ENCODE measurements at regions not wholly inside any gene's neighbourhood (a gene's known extent, or its start where the extent isn't known, plus 50 kb on each side); places are given as distances from the start of the nearest gene placed in this dataset.

- H3K9me3 Mint-ChIP-seq (ENCODE audit: low read depth), result no peaks in the 10 kb centered on the region
- H3K27me3 Mint-ChIP-seq (ENCODE audit: low read depth), result peaks cover 4% of the 10 kb centered on the region
- H3K36me3 Mint-ChIP-seq (ENCODE audit: low read depth), result no peaks in the 10 kb centered on the region
- TF ChIP-seq CTCF (IDR thresholded peaks at IDR 0.05), result no peak
- no peak overlapping the region for H3K4me3 Mint-ChIP-seq (ENCODE audit: unreplicated experiment)
- DNase-seq (ENCODE audit: low spot score), result no peak
- peaks cover 12% of the 10 kb centered on the region for H3K4me1 Mint-ChIP-seq (ENCODE audit: low read depth)
- no peak overlapping the region for H3K27ac Mint-ChIP-seq (ENCODE audit: unreplicated experiment)
These were observed 51.6 kb upstream of the BLTP1 start for GRCh38 chr4:122100508-122100907.

- peaks cover 4% of the 10 kb centered on the region for H3K27me3 Mint-ChIP-seq (ENCODE audit: low read depth)
- no peaks in the 10 kb centered on the region for H3K36me3 Mint-ChIP-seq (ENCODE audit: low read depth)
- no peak for TF ChIP-seq CTCF (IDR thresholded peaks at IDR 0.05)
- H3K27ac Mint-ChIP-seq (ENCODE audit: unreplicated experiment), result no peak overlapping the region
- H3K4me3 Mint-ChIP-seq (ENCODE audit: unreplicated experiment), result no peak overlapping the region
- no peak for DNase-seq (ENCODE audit: low spot score)
- no peaks in the 10 kb centered on the region for H3K9me3 Mint-ChIP-seq (ENCODE audit: low read depth)
- peaks cover 12% of the 10 kb centered on the region for H3K4me1 Mint-ChIP-seq (ENCODE audit: low read depth)
These were observed 52.2 kb upstream of the BLTP1 start for GRCh38 chr4:122099896-122100295.

GRCh38 chr4:122091836-122092405 lies 60.2 kb upstream of the BLTP1 start:
- no peaks in the 10 kb centered on the region for H3K36me3 Mint-ChIP-seq (ENCODE audit: low read depth)
- DNase-seq (ENCODE audit: low spot score), result no peak
- no peak overlapping the region for H3K4me3 Mint-ChIP-seq (ENCODE audit: unreplicated experiment)
- H3K27me3 Mint-ChIP-seq (ENCODE audit: low read depth), result peaks cover 8% of the 10 kb centered on the region
- H3K9me3 Mint-ChIP-seq (ENCODE audit: low read depth), result no peaks in the 10 kb centered on the region
- TF ChIP-seq CTCF (IDR thresholded peaks at IDR 0.05), result no peak
- H3K4me1 Mint-ChIP-seq (ENCODE audit: low read depth), result peaks cover under 1% of the 10 kb centered on the region
- no peak overlapping the region for H3K27ac Mint-ChIP-seq (ENCODE audit: unreplicated experiment)

- Mint-ChIP-seq H3K27ac (ENCODE audit: unreplicated experiment) (no peak overlapping the region), H3K4me1 (ENCODE audit: low read depth) (peaks cover 2% of the 10 kb centered on the region), H3K27me3 (ENCODE audit: low read depth) (peaks cover 7% of the 10 kb centered on the region), H3K4me3 (ENCODE audit: unreplicated experiment) (no peak overlapping the region), H3K9me3 (ENCODE audit: low read depth) (no peaks in the 10 kb centered on the region), H3K36me3 (ENCODE audit: low read depth) (no peaks in the 10 kb centered on the region)
- no peak for DNase-seq (ENCODE audit: low spot score)
- TF ChIP-seq CTCF (IDR thresholded peaks at IDR 0.05), result no peak
These were observed 60.7 kb upstream of the BLTP1 start for GRCh38 chr4:122091397-122091796.

- Mint-ChIP-seq H3K27ac (ENCODE audit: unreplicated experiment) (no peak overlapping the region), H3K9me3 (ENCODE audit: low read depth) (no peaks in the 10 kb centered on the region), H3K4me3 (ENCODE audit: unreplicated experiment) (no peak overlapping the region), H3K4me1 (ENCODE audit: low read depth) (peaks cover 2% of the 10 kb centered on the region), H3K27me3 (ENCODE audit: low read depth) (peaks cover 7% of the 10 kb centered on the region), H3K36me3 (ENCODE audit: low read depth) (no peaks in the 10 kb centered on the region)
- TF ChIP-seq CTCF (IDR thresholded peaks at IDR 0.05), result no peak
- no peak for DNase-seq (ENCODE audit: low spot score)
These were observed 61.1 kb upstream of the BLTP1 start for GRCh38 chr4:122090989-122091388.
